B cell (primary cell): ENCODE measurements at regions not wholly inside any gene's neighbourhood (a gene's known extent, or its start where the extent isn't known, plus 50 kb on each side); places are given as distances from the start of the nearest gene placed in this dataset.

Source experiments
- ATAC-seq: fragments of 200-7000 bp; cut with Tn5 transposase; one replicate; pipeline ENCODE4 v1.10.0; 2021; ENCODE audit warnings: low read depth, mild to moderate bottlenecking, moderate number of reproducible peaks, moderate library complexity
- CTCF ChIA-PET: fragments of 350-600 bp; sonication (Branson Sonifier 250); formaldehyde crosslinking; loops from one replicate; lab custom pipeline; 2021; ENCODE audit warnings: antibody characterized with exemption, inconsistent platforms; lab: Charles Lee
- POLR2A ChIA-PET: fragments of 350-600 bp; sonication (Branson Sonifier 250); formaldehyde crosslinking; loops from one replicate; lab custom pipeline; 2021; ENCODE audit warnings: antibody characterized with exemption; lab: Charles Lee
- DNase-seq: peaks from one replicate; pipeline ENCODE4 v3.0.0; 2013
- H2AFZ ChIP-seq: 2 replicates; pipeline ENCODE4 v1.6.1; 2012; ENCODE audit warnings: mild to moderate bottlenecking, low read depth, low read length; ENCODE audit not compliant: insufficient read depth, poor library complexity, severe bottlenecking
- H3K27ac ChIP-seq, 2 donors: 1 replicate in 1 of 2; 2 replicates in 1 of 2; pipeline ENCODE4 v1.5.1; 2012 to 2013; ENCODE audit warnings: low read length in 2 of 2, mild to moderate bottlenecking in 2 of 2, moderate library complexity in 1 of 2
- H3K27me3 ChIP-seq, 4 experiments: fragments of 200-600 bp in 1 of 4; sonication (generic) in 1 of 4; replicated peaks in 1 of 4; 1 replicate in 2 of 4; 2 replicates in 2 of 4; pipeline versions ENCODE4 v1.6.1 to v1.7.0; 2013 to 2016; ENCODE audit warnings: low read length in 3 of 4, mild to moderate bottlenecking in 2 of 4, mixed read lengths in 1 of 4, moderate library complexity in 1 of 4; ENCODE audit not compliant: insufficient read depth in 4 of 4, control insufficient read depth in 3 of 4; ENCODE audit errors: control extremely low read depth in 1 of 4
- H3K36me3 ChIP-seq, 2 experiments: replicated peaks in 1 of 2; 1 replicate in 1 of 2; 2 replicates in 1 of 2; pipeline versions ENCODE4 v1.6.1 to v1.7.1; 2013; ENCODE audit warnings: low read length in 1 of 2; ENCODE audit not compliant: insufficient read depth in 2 of 2, control insufficient read depth in 1 of 2; ENCODE audit errors: control extremely low read depth in 1 of 2, extremely low read depth in 1 of 2
- H3K4me1 ChIP-seq, 2 donors: fragments of 200-600 bp in 1 of 2; sonication (generic) in 1 of 2; 1 replicate in 1 of 2; 2 replicates in 1 of 2; pipeline versions ENCODE4 v1.5.1 to v1.6.1; 2013 to 2017; ENCODE audit warnings: low read length in 2 of 2; ENCODE audit not compliant: control insufficient read depth in 2 of 2, insufficient read depth in 2 of 2
- H3K4me2 ChIP-seq: replicated peaks from 2 replicates; pipeline ENCODE3; 2012; ENCODE audit warnings: mild to moderate bottlenecking, low read depth, low read length; ENCODE audit not compliant: poor library complexity, severe bottlenecking
- H3K4me3 ChIP-seq, 5 experiments: fragments of 200-600 bp in 1 of 5; sonication (generic) in 1 of 5; 1 replicate in 3 of 5; 2 replicates in 2 of 5; pipeline versions ENCODE4 v1.5.1 to v1.7.0; 2011 to 2016; ENCODE audit warnings: low read length in 4 of 5, mild to moderate bottlenecking in 4 of 5, low read depth in 2 of 5, control low read depth in 1 of 5, moderate library complexity in 1 of 5; ENCODE audit not compliant: insufficient read depth in 1 of 5; ENCODE audit errors: control extremely low read depth in 1 of 5, extremely low read depth in 1 of 5
- H3K79me2 ChIP-seq: fragments of 200-600 bp; sonication (generic); one replicate; pipeline ENCODE4 v1.6.0; 2016; ENCODE audit warnings: low read length; ENCODE audit not compliant: control insufficient read depth, insufficient read depth
- H3K9ac ChIP-seq: fragments of 200-600 bp; sonication (generic); 2 replicates; pipeline ENCODE4 v1.6.1; 2017; ENCODE audit warnings: mild to moderate bottlenecking, low read length, moderate library complexity
- H3K9me3 ChIP-seq, 3 donors: one replicate each; pipeline versions ENCODE4 v1.6.1 to v1.7.1; 2013; ENCODE audit warnings: low read length in 2 of 3; ENCODE audit not compliant: control insufficient read depth in 2 of 3, insufficient read depth in 1 of 3; ENCODE audit errors: control extremely low read depth in 1 of 3
- H4K20me1 ChIP-seq: 2 replicates; pipeline ENCODE4 v1.6.0; 2012; ENCODE audit warnings: mild to moderate bottlenecking, low read length; ENCODE audit not compliant: insufficient read depth, control insufficient read depth, poor library complexity, severe bottlenecking
- H3K27ac Mint-ChIP-seq: one replicate; pipeline ENCODE4 v1.8.0; 2021; ENCODE audit warnings: mixed read lengths
- H3K27me3 Mint-ChIP-seq: one replicate; pipeline ENCODE4 v1.8.0; 2021; ENCODE audit warnings: mixed read lengths
- H3K4me1 Mint-ChIP-seq: one replicate; pipeline ENCODE4 v1.8.0; 2021; ENCODE audit warnings: mixed read lengths
- H3K4me3 Mint-ChIP-seq: one replicate; pipeline ENCODE4 v1.8.0; 2021; ENCODE audit warnings: mixed read lengths
- H3K9me3 Mint-ChIP-seq: one replicate; pipeline ENCODE4 v1.8.0; 2022; ENCODE audit warnings: mixed read lengths; ENCODE audit not compliant: insufficient read depth
- EZH2 ChIP-seq: IDR thresholded peaks from 2 replicates; pipeline ENCODE4 v1.6.1; 2012; ENCODE audit warnings: borderline replicate concordance, low read depth, mild to moderate bottlenecking, moderate library complexity, low read length; ENCODE audit not compliant: insufficient read depth, poor library complexity, severe bottlenecking
- WGBS: methylation state at CpG from one replicate; pipeline ENCODE4 v1.1.5; 2013; ENCODE audit warnings: missing lambda C conversion rate; ENCODE audit not compliant: insufficient coverage; 5-methylcytosine and 5-hydroxymethylcytosine counted together
- intact Hi-C: fragments of 100-400 bp; cut with micrococcal nuclease; formaldehyde crosslinking; loops from one replicate; pipeline ENCODE4 v1.10.0; 2022
- TF ChIP-seq, protein P1 (sequence below): fragments of 200-600 bp; IDR thresholded peaks from one replicate; pipeline ENCODE4 v1.8.0; 2022; ENCODE audit warnings: antibody characterized with exemption, mild to moderate bottlenecking

DNA sequence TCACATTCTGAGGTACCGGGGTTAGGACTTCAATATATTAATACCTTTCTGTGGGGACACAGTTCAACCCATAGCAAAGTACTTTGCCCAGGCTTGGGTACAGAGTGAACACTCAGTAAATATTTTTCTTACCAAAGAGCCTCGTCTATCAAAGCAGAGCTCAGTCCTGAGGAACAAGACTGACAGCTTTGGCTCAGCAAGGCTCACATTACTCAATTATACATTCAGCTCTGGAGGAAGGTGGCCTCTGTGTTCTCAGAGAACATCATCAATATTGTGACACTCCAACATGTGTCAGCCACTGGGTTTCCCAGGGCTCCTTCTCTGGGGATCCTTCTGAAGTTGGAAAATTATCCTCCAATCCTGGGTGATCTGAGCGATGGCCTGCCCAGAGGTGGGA is 186.4 kb downstream of the NMUR2 start:
- 70% methylated on average over 3 of the region's 3 CpGs for WGBS
- Histone ChIP-seq H3K27me3 (no peaks in the 10 kb centered on the region), H3K9me3 (no peaks in the 10 kb centered on the region), H3K27ac (no peak overlapping the region), H2AFZ (no peak overlapping the region), H4K20me1 (no peaks in the 10 kb centered on the region), H3K4me3 (no peak overlapping the region), H3K4me2 (no peak overlapping the region), H3K79me2 (no peaks in the 10 kb centered on the region), H3K9ac (no peak overlapping the region), H3K36me3 (no peaks in the 10 kb centered on the region), H3K4me1 (no peaks in the 10 kb centered on the region)
- Mint-ChIP-seq H3K27me3 (peaks cover 3% of the 10 kb centered on the region), H3K27ac (no peak overlapping the region), H3K9me3 (peaks cover 7% of the 10 kb centered on the region), H3K4me3 (no peak overlapping the region), H3K4me1 (no peaks in the 10 kb centered on the region)
- no peak for TF ChIP-seq EZH2
- TF ChIP-seq, protein P1, sequence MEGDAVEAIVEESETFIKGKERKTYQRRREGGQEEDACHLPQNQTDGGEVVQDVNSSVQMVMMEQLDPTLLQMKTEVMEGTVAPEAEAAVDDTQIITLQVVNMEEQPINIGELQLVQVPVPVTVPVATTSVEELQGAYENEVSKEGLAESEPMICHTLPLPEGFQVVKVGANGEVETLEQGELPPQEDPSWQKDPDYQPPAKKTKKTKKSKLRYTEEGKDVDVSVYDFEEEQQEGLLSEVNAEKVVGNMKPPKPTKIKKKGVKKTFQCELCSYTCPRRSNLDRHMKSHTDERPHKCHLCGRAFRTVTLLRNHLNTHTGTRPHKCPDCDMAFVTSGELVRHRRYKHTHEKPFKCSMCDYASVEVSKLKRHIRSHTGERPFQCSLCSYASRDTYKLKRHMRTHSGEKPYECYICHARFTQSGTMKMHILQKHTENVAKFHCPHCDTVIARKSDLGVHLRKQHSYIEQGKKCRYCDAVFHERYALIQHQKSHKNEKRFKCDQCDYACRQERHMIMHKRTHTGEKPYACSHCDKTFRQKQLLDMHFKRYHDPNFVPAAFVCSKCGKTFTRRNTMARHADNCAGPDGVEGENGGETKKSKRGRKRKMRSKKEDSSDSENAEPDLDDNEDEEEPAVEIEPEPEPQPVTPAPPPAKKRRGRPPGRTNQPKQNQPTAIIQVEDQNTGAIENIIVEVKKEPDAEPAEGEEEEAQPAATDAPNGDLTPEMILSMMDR = no peak
- POLR2A ChIA-PET = no interaction called here
- CTCF ChIA-PET = no interaction called here
- ATAC-seq (no peak), DNase-seq (no peak)
- intact Hi-C loops = no loop called here

DNA sequence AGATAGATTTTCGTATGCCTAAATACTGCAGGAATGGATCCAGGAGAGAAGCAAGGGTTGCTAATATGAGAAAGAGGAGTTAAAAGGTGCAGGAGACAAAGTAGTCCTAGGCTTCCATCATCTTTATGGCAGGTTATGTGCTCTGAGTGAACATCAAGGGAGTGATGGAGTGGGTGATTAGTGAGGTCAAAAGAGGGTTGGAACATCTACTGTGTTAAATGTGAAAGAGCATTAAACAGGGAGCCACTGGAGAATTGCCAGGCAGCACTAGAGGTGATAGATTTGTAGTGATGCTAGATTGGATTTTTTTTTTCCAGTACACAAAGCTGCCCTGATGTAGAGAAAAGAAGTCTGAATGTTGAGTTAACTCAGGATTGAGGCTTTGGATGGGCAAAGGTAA is 199.3 kb downstream of the NMUR2 start:
- intact Hi-C loops = no loop called here
- Histone ChIP-seq H3K4me2 (no peak overlapping the region), H3K36me3 (no peaks in the 10 kb centered on the region), H4K20me1 (no peaks in the 10 kb centered on the region), H3K4me1 (no peaks in the 10 kb centered on the region), H3K4me3 (no peak overlapping the region), H3K9me3 (no peaks in the 10 kb centered on the region), H3K79me2 (no peaks in the 10 kb centered on the region), H2AFZ (no peak overlapping the region), H3K9ac (no peak overlapping the region), H3K27me3 (peaks cover 0 to 5% (median 0%) of the 10 kb centered on the region in 4 experiments), H3K27ac (no peak overlapping the region)
- TF ChIP-seq EZH2 = no peak
- TF ChIP-seq, protein P1 = no peak
- WGBS = no CpG with 5 or more reads among the region's 1 CpG
- CTCF ChIA-PET = no interaction called here
- Mint-ChIP-seq H3K4me1 (no peaks in the 10 kb centered on the region), H3K9me3 (no peaks in the 10 kb centered on the region), H3K27ac (no peak overlapping the region), H3K27me3 (no peaks in the 10 kb centered on the region), H3K4me3 (no peak overlapping the region)
- POLR2A ChIA-PET = no interaction called here
- no peak for ATAC-seq
- no peak for DNase-seq
